Loucy (cell line): ENCODE measurements at regions not wholly inside any gene's neighbourhood (a gene's known extent, or its start where the extent isn't known, plus 50 kb on each side); places are given as distances from the start of the nearest gene placed in this dataset.

Experiments
- H2AFZ ChIP-seq: fragments of 200-600 bp; sonication (generic); 2 replicates; pipeline ENCODE4 v1.6.0; 2016; ENCODE audit warnings: antibody characterized with exemption, mild to moderate bottlenecking, low read length, moderate library complexity
- H3F3A ChIP-seq: fragments of 200-600 bp; 2 replicates; pipeline ENCODE4 v1.6.0; 2016; ENCODE audit warnings: antibody characterized with exemption, low read depth, mild to moderate bottlenecking
- H3K27me3 ChIP-seq: fragments of 200-600 bp; sonication (generic); 2 replicates; pipeline ENCODE4 v1.6.1; 2014; ENCODE audit warnings: low read length, mild to moderate bottlenecking; ENCODE audit not compliant: insufficient read depth, poor library complexity, severe bottlenecking
- H3K36me3 ChIP-seq: fragments of 200-600 bp; sonication (generic); 2 replicates; pipeline ENCODE4 v1.6.1; 2016; ENCODE audit warnings: low read length; ENCODE audit not compliant: insufficient read depth
- H3K4me1 ChIP-seq: fragments of 200-600 bp; sonication (generic); 2 replicates; pipeline ENCODE4 v1.5.1; 2014; ENCODE audit warnings: low read length, mild to moderate bottlenecking; ENCODE audit not compliant: insufficient read depth, poor library complexity, severe bottlenecking
- H3K4me2 ChIP-seq: fragments of 200-600 bp; sonication (generic); 2 replicates; pipeline ENCODE4 v1.6.0; 2014; ENCODE audit warnings: antibody characterized with exemption, low read length, low read depth, mild to moderate bottlenecking; ENCODE audit not compliant: poor library complexity, severe bottlenecking
- H3K4me3 ChIP-seq: fragments of 200-600 bp; sonication (generic); 2 replicates; pipeline ENCODE4 v1.5.1; 2014; ENCODE audit warnings: low read length, mild to moderate bottlenecking, mixed read lengths; ENCODE audit not compliant: poor library complexity, severe bottlenecking
- H3K79me2 ChIP-seq: fragments of 200-600 bp; sonication (generic); 2 replicates; pipeline ENCODE4 v1.6.1; 2014; ENCODE audit warnings: low read length; ENCODE audit not compliant: insufficient read depth
- H3K9ac ChIP-seq: fragments of 200-600 bp; sonication (generic); 2 replicates; pipeline ENCODE4 v1.6.0; 2014; ENCODE audit warnings: mild to moderate bottlenecking, low read depth, low read length, moderate library complexity; ENCODE audit not compliant: poor library complexity, severe bottlenecking
- H3K9me2 ChIP-seq: fragments of 200-600 bp; sonication (generic); replicated peaks from 2 replicates; pipeline ENCODE4 v1.6.1; 2016; ENCODE audit warnings: low read depth, low read length, mixed read lengths
- H3K9me3 ChIP-seq: fragments of 200-600 bp; sonication (generic); 2 replicates; pipeline ENCODE4 v1.6.1; 2014; ENCODE audit warnings: mild to moderate bottlenecking, antibody characterized with exemption, low read length, low read depth; ENCODE audit not compliant: insufficient read depth
- H4K20me1 ChIP-seq: fragments of 200-600 bp; sonication (generic); 2 replicates; pipeline ENCODE4 v1.6.0; 2014; ENCODE audit warnings: antibody characterized with exemption, low read length, mild to moderate bottlenecking; ENCODE audit not compliant: insufficient read depth, poor library complexity, severe bottlenecking
- CTCF ChIP-seq: fragments of 200-600 bp; sonication (generic); conservative IDR thresholded peaks from 2 replicates; pipeline ENCODE4 v1.5.1; 2014; ENCODE audit warnings: mild to moderate bottlenecking, antibody characterized with exemption, low read length
- EZH2phosphoT487 ChIP-seq: fragments of 200-600 bp; IDR thresholded peaks from 2 replicates; pipeline ENCODE4 v1.6.1; 2018; ENCODE audit warnings: antibody characterized with exemption, mild to moderate bottlenecking, moderate library complexity, borderline replicate concordance

GRCh38 chr1:213773975-213774374, 213.8 kb upstream of the PROX1 start:
- no peak for TF ChIP-seq CTCF
- Histone ChIP-seq H3K9me3 (no peaks in the 10 kb centered on the region), H2AFZ (no peak overlapping the region), H4K20me1 (no peaks in the 10 kb centered on the region), H3K36me3 (no peaks in the 10 kb centered on the region), H3K79me2 (no peaks in the 10 kb centered on the region), H3K9me2 (no peaks in the 10 kb centered on the region), H3K4me2 (no peak overlapping the region), H3K27me3 (no peaks in the 10 kb centered on the region), H3K4me1 (no peaks in the 10 kb centered on the region), H3F3A (no peaks in the 10 kb centered on the region), H3K9ac (no peak overlapping the region), H3K4me3 (no peak overlapping the region)

- Histone ChIP-seq H4K20me1 (no peaks in the 10 kb centered on the region), H3K9me2 (no peaks in the 10 kb centered on the region), H3K27me3 (no peaks in the 10 kb centered on the region), H3K4me3 (no peak overlapping the region), H3F3A (no peaks in the 10 kb centered on the region), H3K4me2 (no peak overlapping the region), H3K4me1 (no peaks in the 10 kb centered on the region), H3K36me3 (no peaks in the 10 kb centered on the region), H3K9ac (no peak overlapping the region), H3K9me3 (no peaks in the 10 kb centered on the region), H2AFZ (no peak overlapping the region), H3K79me2 (no peaks in the 10 kb centered on the region)
- no peak for TF ChIP-seq CTCF
These were observed 210.8 kb upstream of the PROX1 start for GRCh38 chr1:213776969-213777368.

GRCh38 chr1:213779228-213779627, 208.5 kb upstream of the PROX1 start:
- Histone ChIP-seq H3K9me3 (no peaks in the 10 kb centered on the region), H2AFZ (no peak overlapping the region), H3F3A (no peaks in the 10 kb centered on the region), H3K36me3 (no peaks in the 10 kb centered on the region), H3K9ac (no peak overlapping the region), H3K9me2 (no peaks in the 10 kb centered on the region), H3K79me2 (no peaks in the 10 kb centered on the region), H3K4me2 (no peak overlapping the region), H3K27me3 (no peaks in the 10 kb centered on the region), H4K20me1 (no peaks in the 10 kb centered on the region), H3K4me3 (no peak overlapping the region), H3K4me1 (no peaks in the 10 kb centered on the region)
- no peak for TF ChIP-seq CTCF
- no peak for TF ChIP-seq EZH2phosphoT487
